Inflammatory macrophage (primary cell): ENCODE measurements at regions not wholly inside any gene's neighbourhood (a gene's known extent, or its start where the extent isn't known, plus 50 kb on each side); places are given as distances from the start of the nearest gene placed in this dataset.
A peak's percentile ranks its signal among the peaks of the same experiment; 100 is the strongest.

ENCODE experiments used
- DNase-seq, 2 donors: peaks; one replicate each; pipeline ENCODE4 v3.0.0-alpha.2; 2020 to 2022

DNA sequence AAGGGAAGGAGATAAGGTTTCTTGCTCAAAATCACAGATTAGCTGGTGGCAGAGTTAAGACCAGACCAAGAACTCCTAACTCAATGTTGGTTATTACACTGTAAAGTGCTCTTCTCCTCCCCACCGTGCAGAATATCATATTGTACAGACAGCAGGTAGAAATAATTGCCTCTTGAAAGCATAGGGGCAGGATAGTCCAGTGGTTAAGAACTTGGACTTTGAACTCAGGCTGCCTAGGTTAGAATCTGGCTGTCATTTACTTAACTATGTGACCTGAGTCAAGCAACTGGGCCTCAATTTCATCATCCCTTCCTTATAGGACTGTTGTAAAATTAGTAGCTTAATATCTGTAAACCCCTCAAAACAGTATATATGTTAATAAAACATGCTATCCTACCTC is 114.9 kb upstream of the HIVEP3 start:
- no peak for DNase-seq

DNA sequence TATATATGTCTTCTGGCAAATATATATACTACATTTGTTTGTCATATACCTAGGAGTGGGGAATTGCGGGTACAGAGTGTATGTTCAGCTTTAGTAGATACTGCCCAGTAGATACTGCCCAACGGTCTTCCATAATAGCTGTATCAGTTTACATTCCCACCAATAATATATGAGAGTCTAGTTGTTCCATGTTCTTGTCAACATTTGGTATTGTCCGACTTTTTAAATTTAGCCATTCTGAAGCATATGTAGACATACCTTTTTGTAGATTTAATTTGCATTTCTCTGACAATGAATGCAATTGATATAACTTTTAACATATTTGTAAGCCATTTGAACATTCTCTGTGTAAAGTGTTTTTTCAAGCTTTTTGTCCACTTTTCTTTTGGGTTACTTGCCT is 99.0 kb upstream of the HIVEP3 start:
- DNase-seq, result no peak

DNA sequence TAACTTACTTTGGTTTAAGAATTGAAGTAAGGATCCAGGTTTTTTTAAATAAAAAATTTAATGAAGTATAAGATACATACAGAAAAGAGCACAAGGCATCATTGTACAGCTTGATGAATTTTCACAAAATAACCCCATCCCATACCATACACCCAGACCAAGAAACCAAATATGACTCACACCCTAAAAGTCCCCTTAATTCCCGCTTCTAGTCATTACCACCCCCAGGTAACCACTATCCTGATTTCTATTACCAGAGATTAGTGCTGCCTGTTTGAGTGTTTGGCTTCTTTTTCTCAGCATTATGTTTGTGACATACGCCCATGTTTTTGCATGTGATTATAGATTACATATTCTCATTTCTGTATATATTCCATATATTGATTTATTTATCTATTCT is 98.5 kb upstream of the HIVEP3 start:
- DNase-seq, result no peak

DNA sequence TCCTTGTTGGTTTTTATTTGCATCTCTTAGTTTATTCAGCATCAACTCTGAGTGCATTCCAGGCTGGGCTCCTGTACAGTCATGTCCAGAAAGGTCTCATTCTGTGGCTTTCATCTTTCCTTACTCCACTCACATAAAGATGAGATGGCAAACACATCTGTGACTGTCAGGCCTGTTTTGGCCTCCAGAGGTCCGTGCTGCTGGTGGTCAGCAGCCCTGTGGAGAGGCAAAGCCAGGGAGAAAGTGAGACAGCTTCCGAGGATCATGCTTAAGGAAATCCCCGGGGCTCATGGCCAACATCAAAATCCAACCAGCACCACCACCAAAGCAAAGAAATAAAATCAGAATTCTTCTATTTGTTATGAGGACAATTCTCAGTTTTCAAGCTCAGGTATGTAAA is 96.1 kb upstream of the HIVEP3 start:
- DNase-seq, result no peak

GRCh38 chr1:42013881-42014470 is 95.3 kb upstream of the HIVEP3 start:
- peak in 1 of 2 donors; percentile 13 for DNase-seq

DNA sequence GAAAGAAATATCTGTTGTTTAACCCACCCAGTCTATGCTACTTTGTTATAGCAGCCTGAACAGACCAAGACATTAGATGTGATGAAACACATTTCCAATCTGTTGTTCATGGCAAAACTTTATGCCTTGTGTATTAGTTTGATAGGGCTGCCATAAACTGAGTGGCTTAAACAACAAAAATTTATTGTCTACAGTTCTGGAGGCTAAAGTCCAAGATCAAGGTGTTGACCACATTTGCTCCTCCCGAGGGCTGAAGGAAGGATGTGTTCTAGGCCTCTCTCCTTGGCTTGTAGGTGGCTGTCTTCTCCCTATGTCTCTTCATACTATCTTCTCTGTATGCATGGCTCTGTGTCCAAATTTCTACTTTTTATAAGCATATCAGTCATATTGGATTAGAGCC is 94.1 kb upstream of the HIVEP3 start:
- no peak for DNase-seq

DNA sequence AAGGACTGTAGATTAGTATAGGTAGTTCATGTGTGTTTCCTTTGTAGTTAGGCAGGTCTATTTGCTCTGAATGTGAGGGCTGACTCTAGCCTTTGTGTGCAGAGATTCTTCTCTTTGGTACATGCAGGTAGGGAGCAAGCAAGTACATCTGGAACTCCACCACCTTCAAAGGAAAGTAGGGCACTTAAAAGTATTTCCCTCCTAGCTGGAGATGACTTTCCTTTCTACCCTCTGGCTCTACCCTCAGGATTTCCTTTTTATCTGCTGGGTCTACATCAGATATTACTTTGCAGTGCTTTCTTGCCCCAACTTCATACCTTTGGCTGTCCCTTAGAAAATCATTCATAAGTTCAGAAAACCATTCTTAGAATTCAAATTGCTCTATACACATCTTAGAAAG is 91.7 kb upstream of the HIVEP3 start:
- no peak for DNase-seq

DNA sequence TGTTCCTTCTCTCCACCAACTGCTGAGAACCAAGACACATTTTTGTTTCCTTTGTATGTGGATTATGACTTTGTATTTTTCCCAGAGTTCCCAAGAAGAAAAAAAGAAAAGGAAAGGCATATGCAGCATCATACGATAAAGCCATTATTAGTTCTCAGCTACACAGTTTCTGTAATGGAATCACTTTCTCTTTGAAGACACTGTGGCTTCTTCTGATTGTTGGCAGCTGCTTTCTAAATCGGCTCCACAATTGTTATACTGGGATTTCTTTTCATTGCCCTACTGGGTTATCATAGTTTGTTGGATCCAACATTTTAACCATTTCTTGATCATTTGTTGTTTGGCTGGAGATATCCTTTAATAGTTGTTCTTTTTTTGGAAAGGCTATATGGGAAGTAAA is 89.5 kb upstream of the HIVEP3 start:
- no peak for DNase-seq

GRCh38 chr1:42006836-42007235 is 88.1 kb upstream of the HIVEP3 start:
- DNase-seq, result peak; percentile 53 to 75

GRCh38 chr1:42006093-42006492 is 87.4 kb upstream of the HIVEP3 start:
- no peak for DNase-seq

- no peak for DNase-seq
Measured at GRCh38 chr1:42005530-42005929, 86.8 kb upstream of the HIVEP3 start.

DNA sequence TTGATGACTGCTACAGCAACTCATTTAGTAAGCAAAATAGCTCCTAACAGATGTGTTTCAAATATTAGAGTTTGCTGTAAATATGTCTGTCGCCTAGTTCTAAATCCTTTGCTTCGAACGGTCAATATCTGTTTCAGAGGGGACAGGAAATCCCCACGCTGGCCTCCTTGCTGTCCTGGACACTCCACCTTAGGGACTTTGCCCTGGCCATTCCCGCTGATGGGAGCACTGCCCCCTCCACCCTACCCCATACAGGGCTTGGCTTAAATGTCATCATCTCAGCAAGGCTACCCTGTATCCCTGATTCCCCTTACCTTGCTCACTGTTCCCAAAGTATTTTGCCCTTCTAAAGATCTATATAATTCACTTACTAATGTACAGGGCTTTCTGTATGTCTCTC is 86.1 kb upstream of the HIVEP3 start:
- no peak for DNase-seq

DNA sequence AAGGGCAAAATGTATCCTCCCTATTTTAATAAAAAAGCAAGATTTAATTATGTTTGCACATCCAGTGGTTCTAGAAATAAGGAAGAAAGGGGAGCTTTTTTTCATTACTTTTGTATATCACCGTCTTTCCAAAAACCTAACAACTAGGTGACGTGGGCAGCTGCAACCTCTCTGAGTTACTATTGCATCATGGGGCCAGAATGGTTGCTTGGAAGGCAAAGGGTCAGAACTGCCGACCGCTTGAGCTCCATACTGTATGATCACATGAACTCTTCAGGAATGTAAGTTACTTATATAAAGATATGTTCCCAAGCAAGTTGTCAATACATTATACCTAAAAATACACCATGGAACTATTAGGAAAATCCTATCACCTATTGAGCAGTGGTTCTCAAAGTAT is 85.6 kb upstream of the HIVEP3 start:
- no peak for DNase-seq

DNA sequence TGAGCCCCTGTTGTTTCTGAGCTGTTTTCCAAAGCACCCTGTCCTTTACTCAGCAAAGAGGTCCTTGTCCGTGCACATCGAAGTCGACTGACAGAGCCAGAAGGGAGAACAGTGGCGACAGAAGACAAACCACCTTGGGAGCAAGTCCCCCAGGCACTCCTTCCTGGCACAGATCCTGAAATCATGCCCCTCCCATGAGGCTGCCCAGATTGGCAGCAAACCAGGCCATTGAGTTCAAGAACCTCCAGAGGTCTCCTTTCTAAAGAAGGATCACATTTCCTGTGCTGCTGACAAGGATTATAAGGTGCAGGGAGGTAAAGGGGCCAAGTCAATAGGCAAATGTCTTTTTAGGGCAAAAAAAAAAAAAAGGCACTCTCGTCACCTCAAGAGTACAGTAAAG is 84.7 kb upstream of the HIVEP3 start:
- no peak for DNase-seq

- DNase-seq, result no peak
Measured at GRCh38 chr1:42002220-42002619, 83.5 kb upstream of the HIVEP3 start.

DNA sequence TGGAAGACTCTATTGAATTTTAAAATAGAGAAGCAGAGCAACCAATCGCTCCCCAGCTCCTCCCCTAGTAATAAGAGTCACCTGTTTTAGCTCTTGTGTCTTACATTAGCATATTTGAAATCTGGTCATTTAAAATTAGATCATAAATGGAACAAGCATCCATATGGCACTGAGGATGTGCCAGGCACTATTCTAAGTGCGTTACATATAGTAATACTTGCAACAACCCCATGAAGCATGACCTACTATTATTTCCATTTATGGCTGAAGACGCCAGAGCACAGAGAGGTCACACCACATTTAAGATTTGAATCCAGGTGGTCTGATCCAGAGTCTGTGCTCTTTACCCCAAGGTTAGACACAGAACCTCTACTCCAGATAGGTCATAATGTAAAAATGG is 82.0 kb upstream of the HIVEP3 start:
- DNase-seq, result no peak

DNA sequence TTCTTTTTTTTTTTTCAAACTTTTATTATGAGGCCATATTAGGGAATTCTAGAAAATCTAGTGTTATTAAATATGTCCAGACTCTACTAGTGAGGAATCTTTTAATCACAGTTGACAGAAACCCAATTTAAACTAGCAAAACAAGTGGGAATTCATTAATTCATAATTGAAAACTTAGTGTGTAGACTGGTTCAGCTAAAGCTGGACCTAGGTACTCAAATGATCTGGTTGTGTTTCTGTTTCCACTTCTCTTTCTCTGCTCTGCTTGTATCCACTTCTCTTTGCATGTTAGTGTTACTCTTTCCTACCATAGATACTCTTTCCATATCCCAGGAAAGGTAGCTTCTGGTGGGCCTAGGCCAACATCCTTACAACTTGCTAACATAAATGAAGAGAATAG is 81.2 kb upstream of the HIVEP3 start:
- no peak for DNase-seq

GRCh38 chr1:41998250-41998649 is 79.5 kb upstream of the HIVEP3 start:
- DNase-seq, result no peak

- DNase-seq, result no peak
Measured at GRCh38 chr1:41997153-41997552, 78.4 kb upstream of the HIVEP3 start.

DNA sequence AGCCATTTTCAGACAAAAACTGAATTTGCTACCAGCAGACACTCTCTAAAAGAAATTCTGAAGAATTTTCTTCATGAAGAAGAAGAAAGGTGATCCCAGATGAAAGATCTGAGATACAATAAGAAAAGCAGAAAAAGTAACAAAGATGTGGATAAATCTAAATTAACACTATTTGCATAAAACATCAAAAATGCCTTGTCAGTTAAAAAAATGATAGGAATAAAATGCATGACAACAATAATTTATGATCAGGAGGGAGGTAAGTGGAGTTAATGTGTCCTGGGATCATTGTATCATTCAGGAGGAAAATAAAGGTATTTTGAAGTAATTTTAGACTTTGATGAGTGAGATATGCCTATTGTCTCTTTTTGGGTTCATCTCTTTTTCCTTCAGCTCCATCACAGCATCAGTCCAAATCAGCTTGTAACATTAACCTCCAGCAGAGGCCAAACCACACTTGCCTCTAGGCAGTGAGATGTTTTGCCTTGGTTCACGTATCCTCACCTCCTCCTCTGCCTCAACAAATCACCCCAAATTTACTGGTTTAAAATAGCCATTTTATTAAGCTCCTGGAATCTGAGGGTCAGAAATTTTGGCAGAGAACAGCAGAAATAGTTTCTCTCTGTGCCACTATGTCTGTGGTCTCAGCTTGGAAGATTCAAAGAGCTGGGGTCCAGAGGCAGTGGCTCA is 76.9 kb upstream of the HIVEP3 start:
- no peak for DNase-seq

- no peak for DNase-seq
Measured at GRCh38 chr1:41994195-41994894, 75.6 kb upstream of the HIVEP3 start.

GRCh38 chr1:41983451-41983850 is 64.7 kb upstream of the HIVEP3 start:
- no peak for DNase-seq

- DNase-seq, result no peak
Measured at GRCh38 chr1:41981796-41982195, 63.1 kb upstream of the HIVEP3 start.
